ENCODE measurements at regions not wholly inside any gene's neighbourhood (a gene's known extent, or its start where the extent isn't known, plus 50 kb on each side); places are given as distances from the start of the nearest gene placed in this dataset.

- DNase-seq (ENCODE audit: low spot score) (no peak), ATAC-seq (no peak)
- peaks cover 7% of the 10 kb centered on the region for H3K9me3 Mint-ChIP-seq
- H3K4me1 Mint-ChIP-seq (ENCODE audit: low read depth in 2 of 2), result no peaks in the 10 kb centered on the region
- H3K27ac Mint-ChIP-seq, result no peak overlapping the region
- H3K27me3 Mint-ChIP-seq, result peaks cover 3 to 12% of the 10 kb centered on the region in 2 donors
- H3K4me3 Mint-ChIP-seq, result no peak overlapping the region
- H3K36me3 Mint-ChIP-seq, result no peaks in the 10 kb centered on the region
These were observed 60.1 kb upstream of the MSX2 start for GRCh38 chr5:174664180-174664850.

- ATAC-seq (no peak), DNase-seq (ENCODE audit: low spot score) (no peak)
- peaks cover 3 to 12% of the 10 kb centered on the region in 2 donors for H3K27me3 Mint-ChIP-seq
- H3K36me3 Mint-ChIP-seq, result no peaks in the 10 kb centered on the region
- no peak overlapping the region for H3K4me3 Mint-ChIP-seq
- H3K4me1 Mint-ChIP-seq (ENCODE audit: low read depth in 2 of 2), result no peaks in the 10 kb centered on the region
- peaks cover 7% of the 10 kb centered on the region for H3K9me3 Mint-ChIP-seq
- H3K27ac Mint-ChIP-seq, result no peak overlapping the region
These were observed 59.0 kb upstream of the MSX2 start for GRCh38 chr5:174665347-174665746.

GRCh38 chr5:174667526-174667925, 56.9 kb upstream of the MSX2 start:
- Mint-ChIP-seq H3K27me3 (peaks cover 6 to 24% of the 10 kb centered on the region in 2 donors), H3K4me3 (no peak overlapping the region), H3K36me3 (no peaks in the 10 kb centered on the region), H3K9me3 (peaks cover 7% of the 10 kb centered on the region), H3K4me1 (ENCODE audit: low read depth in 2 of 2) (no peaks in the 10 kb centered on the region), H3K27ac (no peak overlapping the region)
- DNase-seq (ENCODE audit: low spot score) (no peak), ATAC-seq (no peak)

- DNase-seq (ENCODE audit: low spot score), result no peak
- H3K9me3 Mint-ChIP-seq, result peaks cover 7% of the 10 kb centered on the region
- no peak overlapping the region for H3K27ac Mint-ChIP-seq
These were observed 56.0 kb upstream of the MSX2 start for GRCh38 chr5:174668349-174668748.

More at GRCh38 chr5:174668349-174668748, 56.0 kb upstream of the MSX2 start:
- Mint-ChIP-seq H3K36me3 (no peaks in the 10 kb centered on the region), H3K4me3 (no peak overlapping the region), H3K4me1 (ENCODE audit: low read depth in 2 of 2) (no peaks in the 10 kb centered on the region), H3K27me3 (peaks cover 6 to 24% of the 10 kb centered on the region in 2 donors)
- no peak for ATAC-seq
